ENCODE measurements at regions not wholly inside any gene's neighbourhood (a gene's known extent, or its start where the extent isn't known, plus 50 kb on each side); places are given as distances from the start of the nearest gene placed in this dataset.

GRCh38 chr4:30912098-30912714 lies 192.0 kb downstream of the PCDH7 start:
- TF ChIP-seq CTCF (IDR thresholded peaks at IDR 0.05) (no peak), PBX3 (IDR thresholded peaks at IDR 0.05) (no peak), RAD21 (conservative IDR thresholded peaks at IDR 0.05 in 1 of 2, IDR thresholded peaks at IDR 0.05 in 1 of 2) (no peak), KDM1A (IDR thresholded peaks at IDR 0.05; ENCODE audit: low read depth) (no peak), EP300 (IDR thresholded peaks at IDR 0.05) (no peak), NR3C1 (IDR thresholded peaks at IDR 0.05) (no peak), JUNB (IDR thresholded peaks at IDR 0.05) (no peak), NFE2L2 (conservative IDR thresholded peaks at IDR 0.05; ENCODE audit: low read length) (no peak), EHMT2 (IDR thresholded peaks at IDR 0.05; ENCODE audit: low read depth) (no peak), BHLHE40 (IDR thresholded peaks at IDR 0.05; ENCODE audit: low read depth, low read length) (no peak), POLR2A (IDR thresholded peaks at IDR 0.05; ENCODE audit: low read length) (no peak), RNF2 (IDR thresholded peaks at IDR 0.05; ENCODE audit: borderline replicate concordance, low read depth) (no peak)
